ENCODE measurements at regions not wholly inside any gene's neighbourhood (a gene's known extent, or its start where the extent isn't known, plus 50 kb on each side); places are given as distances from the start of the nearest gene placed in this dataset.

GRCh38 chr2:172677363-172677762, 58.3 kb upstream of the RAPGEF4 start:
- TF ChIP-seq ZBTB7A (IDR thresholded peaks at IDR 0.05; ENCODE audit: low read depth): no peak
- TF ChIP-seq CREB1 (IDR thresholded peaks at IDR 0.05; ENCODE audit: low read depth): no peak
- TF ChIP-seq YY1 (IDR thresholded peaks at IDR 0.05; ENCODE audit: low read depth): no peak
- no peak for TF ChIP-seq TEAD4 (IDR thresholded peaks at IDR 0.05)
- no peak for TF ChIP-seq EGR1 (IDR thresholded peaks at IDR 0.05)
- no peak for TF ChIP-seq MAX (IDR thresholded peaks at IDR 0.05)
- TF ChIP-seq TAF1 (IDR thresholded peaks at IDR 0.05; ENCODE audit: low read depth): no peak
- no peak for TF ChIP-seq CEBPB (IDR thresholded peaks at IDR 0.05)
- no peak for TF ChIP-seq REST (IDR thresholded peaks at IDR 0.05; ENCODE audit: low read depth)
- TF ChIP-seq EP300 (IDR thresholded peaks at IDR 0.05; ENCODE audit: borderline replicate concordance): no peak
- TF ChIP-seq RAD21 (IDR thresholded peaks at IDR 0.05; ENCODE audit: low read depth): no peak
